ENCODE measurements at regions not wholly inside any gene's neighbourhood (a gene's known extent, or its start where the extent isn't known, plus 50 kb on each side); places are given as distances from the start of the nearest gene placed in this dataset.

DNA sequence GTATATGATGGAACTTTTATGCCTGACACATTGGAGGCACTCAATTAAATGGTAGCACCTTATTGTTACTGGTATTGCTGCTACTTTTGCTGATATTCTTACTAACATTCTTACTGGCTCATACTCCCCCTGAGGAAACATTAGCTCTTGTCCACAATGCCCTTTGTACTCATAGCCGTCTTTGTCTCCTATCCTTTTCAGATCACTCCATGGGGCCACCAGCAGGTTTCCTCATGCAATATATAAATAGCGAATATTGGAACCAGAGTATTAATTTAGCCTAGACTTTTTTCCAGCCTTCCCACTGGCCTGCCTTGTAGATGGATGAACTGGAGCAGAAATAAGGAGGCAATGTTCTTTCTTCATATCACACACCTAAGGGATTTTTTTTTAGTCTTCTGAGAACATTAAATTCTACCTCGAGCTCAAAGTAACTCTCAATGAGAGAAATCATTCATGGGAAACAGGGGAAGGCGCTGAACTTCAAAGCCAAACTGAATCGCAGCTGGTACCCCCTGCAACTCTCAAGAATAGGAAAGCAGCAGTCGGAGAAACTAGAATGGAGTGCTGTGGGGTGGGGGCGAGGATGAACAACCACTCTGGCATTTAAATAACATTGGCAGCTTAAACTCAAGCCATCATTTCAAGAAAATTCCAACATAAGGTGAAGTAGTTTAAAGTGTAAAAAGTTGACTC lies 300.3 kb downstream of the TAFA4 start:
- Mint-ChIP-seq H3K27me3 (ENCODE audit: insufficient read depth) (no peaks in the 10 kb centered on the region), H3K36me3 (ENCODE audit: low read depth) (no peaks in the 10 kb centered on the region), H3K4me1 (peaks cover 7% of the 10 kb centered on the region), H3K27ac (no peak overlapping the region), H3K9me3 (peaks cover 5% of the 10 kb centered on the region), H3K4me3 (no peak overlapping the region)
- Histone ChIP-seq H3K27me3 (ENCODE audit: control insufficient read depth, insufficient read depth, low read length, poor library complexity, severe bottlenecking) (no peaks in the 10 kb centered on the region), H3K9ac (ENCODE audit: extremely low read depth, low read length, poor library complexity, severe bottlenecking) (peak overlapping the region; percentile 7), H3K27ac (ENCODE audit: low read depth, low read length) (peak overlapping the region; percentile 79), H3K4me1 (ENCODE audit: control insufficient read depth, insufficient read depth, low read length) (peaks cover 4% of the 10 kb centered on the region), H3K36me3 (ENCODE audit: control insufficient read depth, insufficient read depth, low read length) (no peaks in the 10 kb centered on the region), H3K9me3 (ENCODE audit: control insufficient read depth, low read length) (peaks cover 17% of the 10 kb centered on the region), H3K4me3 (ENCODE audit: low read length) (no peak overlapping the region)
- 17 to 18% methylated on average over 3 to 7 of the region's 7 CpGs for WGBS, 2 experiments (ENCODE audit: insufficient coverage in 1 of 2, insufficient read length in 1 of 2)
- DNase-seq, result peak; percentile 81
- no peak for TF ChIP-seq CTCF (conservative IDR thresholded peaks at IDR 0.05)

DNA sequence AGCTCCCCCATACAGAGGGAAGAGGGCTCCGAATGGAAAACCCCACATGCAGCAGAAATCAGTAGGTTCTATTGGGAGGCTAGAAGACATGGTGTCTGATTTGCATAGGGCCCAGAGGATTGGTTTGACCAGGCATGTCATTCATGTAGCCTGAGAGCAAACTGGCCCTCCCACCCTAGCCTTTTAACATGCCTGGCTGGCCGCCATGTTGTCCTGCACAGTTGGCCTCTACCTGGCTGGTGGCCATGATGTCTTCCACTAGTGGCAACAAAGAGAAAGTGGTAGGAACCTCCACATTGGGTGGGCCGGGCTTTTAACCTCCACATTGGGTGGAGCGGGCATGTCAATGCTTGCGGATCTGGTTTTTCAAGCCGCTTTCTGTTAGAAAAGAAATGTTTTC lies 312.1 kb downstream of the TAFA4 start:
- DNase-seq, result peak; percentile 36
- Histone ChIP-seq H3K4me1 (ENCODE audit: control insufficient read depth, insufficient read depth, low read length) (no peaks in the 10 kb centered on the region), H3K36me3 (ENCODE audit: control insufficient read depth, insufficient read depth, low read length) (no peaks in the 10 kb centered on the region), H3K27ac (ENCODE audit: low read depth, low read length) (no peak overlapping the region), H3K4me3 (ENCODE audit: low read length) (no peak overlapping the region), H3K9me3 (ENCODE audit: control insufficient read depth, low read length) (no peaks in the 10 kb centered on the region), H3K27me3 (ENCODE audit: control insufficient read depth, insufficient read depth, low read length, poor library complexity, severe bottlenecking) (no peaks in the 10 kb centered on the region), H3K9ac (ENCODE audit: extremely low read depth, low read length, poor library complexity, severe bottlenecking) (no peak overlapping the region)
- 90 to 100% methylated on average over 1 to 6 of the region's 6 CpGs for WGBS, 2 experiments (ENCODE audit: insufficient coverage in 1 of 2, insufficient read length in 1 of 2)
- H3K4me1 Mint-ChIP-seq, result no peaks in the 10 kb centered on the region
- H3K27me3 Mint-ChIP-seq (ENCODE audit: insufficient read depth), result no peaks in the 10 kb centered on the region
- H3K36me3 Mint-ChIP-seq (ENCODE audit: low read depth), result no peaks in the 10 kb centered on the region
- peaks cover 13% of the 10 kb centered on the region for H3K9me3 Mint-ChIP-seq
- TF ChIP-seq CTCF (conservative IDR thresholded peaks at IDR 0.05), result no peak
- no peak overlapping the region for H3K4me3 Mint-ChIP-seq
- no peak overlapping the region for H3K27ac Mint-ChIP-seq

DNA sequence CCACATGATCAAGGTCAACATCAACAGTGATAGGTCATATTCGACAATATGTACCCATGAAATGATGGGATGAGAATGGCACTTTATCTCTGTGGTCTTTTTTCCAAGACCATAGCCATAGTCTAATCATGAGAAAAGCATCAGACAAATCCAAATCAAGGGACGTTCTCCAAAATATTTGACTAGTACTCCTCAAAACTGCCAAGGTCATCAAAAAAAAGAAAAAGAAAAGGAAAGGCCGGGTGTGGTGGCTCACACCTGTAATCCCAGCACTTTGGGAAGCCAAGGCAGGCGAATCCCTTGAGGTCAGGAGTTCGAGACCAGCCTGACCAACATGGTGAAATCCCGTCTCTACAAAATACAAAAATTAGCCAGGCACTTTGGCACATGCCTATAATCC lies 318.3 kb downstream of the TAFA4 start:
- H3K36me3 ChIP-seq (ENCODE audit: control insufficient read depth, insufficient read depth, low read length), result no peaks in the 10 kb centered on the region
- Mint-ChIP-seq H3K27ac (no peak overlapping the region), H3K4me3 (no peak overlapping the region), H3K4me1 (no peaks in the 10 kb centered on the region), H3K36me3 (ENCODE audit: low read depth) (no peaks in the 10 kb centered on the region), H3K27me3 (ENCODE audit: insufficient read depth) (no peaks in the 10 kb centered on the region), H3K9me3 (peaks cover 16% of the 10 kb centered on the region)
- 89 to 92% methylated on average over 4 to 6 of the region's 6 CpGs for WGBS, 2 experiments (ENCODE audit: insufficient coverage in 1 of 2, insufficient read length in 1 of 2)
- H3K9me3 ChIP-seq (ENCODE audit: control insufficient read depth, low read length), result peaks cover 11% of the 10 kb centered on the region
- no peaks in the 10 kb centered on the region for H3K4me1 ChIP-seq (ENCODE audit: control insufficient read depth, insufficient read depth, low read length)
- H3K4me3 ChIP-seq (ENCODE audit: low read length), result no peak overlapping the region
- no peak overlapping the region for H3K9ac ChIP-seq (ENCODE audit: extremely low read depth, low read length, poor library complexity, severe bottlenecking)
- no peak for DNase-seq
- no peaks in the 10 kb centered on the region for H3K27me3 ChIP-seq (ENCODE audit: control insufficient read depth, insufficient read depth, low read length, poor library complexity, severe bottlenecking)
- no peak overlapping the region for H3K27ac ChIP-seq (ENCODE audit: low read depth, low read length)
- no peak for TF ChIP-seq CTCF (conservative IDR thresholded peaks at IDR 0.05)

Measured in endodermal cell (in vitro differentiated cells).